GM12875 (cell line): ENCODE measurements at regions not wholly inside any gene's neighbourhood (a gene's known extent, or its start where the extent isn't known, plus 50 kb on each side); places are given as distances from the start of the nearest gene placed in this dataset.

ENCODE experiments used
- H3K4me3 ChIP-seq: one replicate; pipeline ENCODE4 v1.5.1; 2011; ENCODE audit warnings: low read depth, low read length, control low read depth
- TF ChIP-seq, protein P1 (sequence below): IDR thresholded peaks from 2 replicates; pipeline ENCODE4 v1.5.1; 2011; ENCODE audit warnings: low read depth, mild to moderate bottlenecking, control low read depth, inconsistent platforms, low read length, moderate library complexity, borderline replicate concordance; ENCODE audit not compliant: insufficient read depth

GRCh38 chr6:82419132-82419581 lies 55.5 kb downstream of the TPBG start:
- TF ChIP-seq, protein P1, sequence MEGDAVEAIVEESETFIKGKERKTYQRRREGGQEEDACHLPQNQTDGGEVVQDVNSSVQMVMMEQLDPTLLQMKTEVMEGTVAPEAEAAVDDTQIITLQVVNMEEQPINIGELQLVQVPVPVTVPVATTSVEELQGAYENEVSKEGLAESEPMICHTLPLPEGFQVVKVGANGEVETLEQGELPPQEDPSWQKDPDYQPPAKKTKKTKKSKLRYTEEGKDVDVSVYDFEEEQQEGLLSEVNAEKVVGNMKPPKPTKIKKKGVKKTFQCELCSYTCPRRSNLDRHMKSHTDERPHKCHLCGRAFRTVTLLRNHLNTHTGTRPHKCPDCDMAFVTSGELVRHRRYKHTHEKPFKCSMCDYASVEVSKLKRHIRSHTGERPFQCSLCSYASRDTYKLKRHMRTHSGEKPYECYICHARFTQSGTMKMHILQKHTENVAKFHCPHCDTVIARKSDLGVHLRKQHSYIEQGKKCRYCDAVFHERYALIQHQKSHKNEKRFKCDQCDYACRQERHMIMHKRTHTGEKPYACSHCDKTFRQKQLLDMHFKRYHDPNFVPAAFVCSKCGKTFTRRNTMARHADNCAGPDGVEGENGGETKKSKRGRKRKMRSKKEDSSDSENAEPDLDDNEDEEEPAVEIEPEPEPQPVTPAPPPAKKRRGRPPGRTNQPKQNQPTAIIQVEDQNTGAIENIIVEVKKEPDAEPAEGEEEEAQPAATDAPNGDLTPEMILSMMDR, result no peak

DNA sequence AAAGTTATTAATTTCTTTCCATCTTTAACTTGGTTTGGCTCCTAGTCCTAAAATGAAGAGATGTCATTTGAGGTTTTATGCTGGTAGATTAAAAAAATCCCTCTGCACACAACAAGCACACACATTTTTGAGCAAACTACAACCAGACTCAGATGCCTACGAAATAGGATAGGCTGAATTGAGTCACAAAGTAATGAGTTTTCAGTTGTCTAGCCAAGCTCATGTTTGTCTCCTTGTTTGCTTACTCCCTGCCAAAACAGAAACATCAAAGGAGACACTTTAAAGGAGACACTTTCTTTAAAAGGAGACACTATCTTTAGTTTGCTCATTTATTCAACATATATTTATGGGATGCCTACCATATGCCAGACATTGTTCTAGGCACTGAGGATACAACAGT lies 56.2 kb downstream of the TPBG start:
- H3K4me3 ChIP-seq, result no peak overlapping the region
- TF ChIP-seq, protein P1, result no peak

More at GRCh38 chr6:82419132-82419581, 55.5 kb downstream of the TPBG start:
- no peak overlapping the region for H3K4me3 ChIP-seq

- TF ChIP-seq, protein P1, result no peak
- no peak overlapping the region for H3K4me3 ChIP-seq
Observed at GRCh38 chr6:82430611-82431010, 67.0 kb downstream of the TPBG start.

DNA sequence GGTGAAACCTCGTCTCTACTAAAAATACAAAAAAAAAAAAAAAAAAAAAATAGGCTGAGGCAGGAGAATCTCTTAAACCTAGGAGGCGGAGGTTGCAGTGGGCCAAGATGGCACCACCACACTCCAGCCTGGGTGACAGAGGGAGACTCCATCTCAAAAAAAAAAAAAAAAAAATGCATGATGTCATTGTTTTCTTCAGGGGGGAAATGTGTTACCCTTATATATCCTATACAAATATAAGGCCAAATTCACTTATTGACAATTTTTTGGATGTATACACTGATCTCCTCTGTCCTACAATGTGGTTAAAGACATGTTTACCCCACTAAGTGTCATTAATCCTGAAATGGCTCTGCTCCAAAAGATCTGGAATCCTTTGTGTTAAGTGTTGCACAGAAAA lies 73.1 kb downstream of the TPBG start:
- TF ChIP-seq, protein P1, result no peak
- H3K4me3 ChIP-seq, result no peak overlapping the region

DNA sequence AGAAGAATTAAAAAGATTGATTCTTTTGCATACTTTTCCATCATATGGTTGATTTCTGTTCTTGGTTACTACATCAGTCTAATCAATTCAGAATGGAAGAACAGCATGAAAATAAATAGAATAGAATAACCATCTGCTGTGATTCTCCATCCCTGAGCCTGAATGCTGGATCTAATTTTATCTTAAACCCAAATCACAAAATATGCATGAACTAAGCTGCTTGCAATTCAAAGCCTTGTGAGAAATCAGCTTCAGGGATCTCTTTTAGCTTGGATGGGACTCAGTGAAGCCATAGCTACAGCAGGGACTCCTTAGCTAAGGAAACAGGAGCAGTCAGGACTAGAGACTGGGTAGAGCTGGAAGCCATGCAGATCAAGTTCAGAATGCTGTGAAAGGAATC lies 74.1 kb downstream of the TPBG start:
- no peak overlapping the region for H3K4me3 ChIP-seq
- TF ChIP-seq, protein P1, result no peak

GRCh38 chr6:82441047-82441855 lies 77.6 kb downstream of the TPBG start:
- H3K4me3 ChIP-seq, result no peak overlapping the region
- TF ChIP-seq, protein P1, result no peak
